OCI-LY3 (cell line): ENCODE measurements at regions not wholly inside any gene's neighbourhood (a gene's known extent, or its start where the extent isn't known, plus 50 kb on each side); places are given as distances from the start of the nearest gene placed in this dataset.

Experiments used
- H2AFZ ChIP-seq: fragments of 200-600, 300-600 bp; shearing (Covaris generic); 2 replicates; pipeline ENCODE4 v1.6.0; 2014; ENCODE audit warnings: antibody characterized with exemption, low read depth, low read length
- H3K27ac ChIP-seq: fragments of 200-600, 300-600 bp; sonication (generic); 2 replicates; pipeline ENCODE4 v1.5.1; 2014; ENCODE audit warnings: mild to moderate bottlenecking, low read length, moderate library complexity, mixed read lengths
- H3K27me3 ChIP-seq: fragments of 200-600, 300-600 bp; sonication (generic); 2 replicates; pipeline ENCODE4 v1.6.1; 2014; ENCODE audit warnings: low read depth, low read length, mixed read lengths
- H3K36me3 ChIP-seq: fragments of 200-600, 300-600 bp; sonication (generic); replicated peaks from 2 replicates; pipeline ENCODE3; 2014; ENCODE audit warnings: low read depth, low read length, mixed read lengths
- H3K4me1 ChIP-seq: fragments of 300-600, 200-600 bp; sonication (generic); 2 replicates; pipeline ENCODE4 v1.6.1; 2014; ENCODE audit warnings: low read length, mixed read lengths
- H3K4me2 ChIP-seq: fragments of 200-600, 300-600 bp; sonication (generic); 2 replicates; pipeline ENCODE4 v1.6.1; 2014; ENCODE audit warnings: low read length, mixed read lengths
- H3K4me3 ChIP-seq: fragments of 300-600, 200-600 bp; sonication (generic); 2 replicates; pipeline ENCODE4 v1.5.1; 2014; ENCODE audit warnings: antibody characterized with exemption, mild to moderate bottlenecking, low read length, moderate library complexity
- H3K79me2 ChIP-seq: fragments of 300-600, 200-600 bp; shearing (Covaris generic); 2 replicates; pipeline ENCODE4 v1.6.1; 2014; ENCODE audit warnings: mild to moderate bottlenecking, low read length, mixed read lengths
- H3K9ac ChIP-seq: fragments of 300-600, 200-600 bp; shearing (Covaris generic); 2 replicates; pipeline ENCODE4 v1.6.0; 2014; ENCODE audit warnings: mild to moderate bottlenecking, low read length, moderate library complexity
- H3K9me3 ChIP-seq: fragments of 200-600, 300-600 bp; shearing (Covaris generic); 2 replicates; pipeline ENCODE4 v1.6.1; 2014; ENCODE audit warnings: low read length, mixed read lengths; ENCODE audit not compliant: insufficient read depth
- H4K20me1 ChIP-seq: fragments of 200-600, 300-600 bp; sonication (generic); 2 replicates; pipeline ENCODE4 v1.6.1; 2016; ENCODE audit warnings: low read length, mixed read lengths; ENCODE audit not compliant: insufficient read depth
- CTCF ChIP-seq: fragments of 200-600, 300-600 bp; sonication (generic); IDR thresholded peaks from 2 replicates; pipeline ENCODE4 v1.5.1; 2014; ENCODE audit warnings: antibody characterized with exemption, low read length, low read depth
- EZH2phosphoT487 ChIP-seq: fragments of 200-600 bp; shearing (Covaris generic); IDR thresholded peaks from 2 replicates; pipeline ENCODE4 v1.6.1; 2018; ENCODE audit warnings: antibody characterized with exemption, mixed run types, low read depth

GRCh38 chr14:42523666-42524065 is 917.0 kb downstream of the LRFN5 start:
- Histone ChIP-seq H3K27ac (no peak overlapping the region), H4K20me1 (no peaks in the 10 kb centered on the region), H3K4me3 (peak overlapping the region; percentile 26), H3K79me2 (no peaks in the 10 kb centered on the region), H3K4me1 (peaks cover 8% of the 10 kb centered on the region), H3K4me2 (peak overlapping the region; percentile 52), H3K9me3 (no peaks in the 10 kb centered on the region), H3K27me3 (no peaks in the 10 kb centered on the region), H3K9ac (no peak overlapping the region), H3K36me3 (no peaks in the 10 kb centered on the region), H2AFZ (peak overlapping the region; percentile 82; the same call in 1 of the 2 replicates)
- TF ChIP-seq EZH2phosphoT487, result no peak
- no peak for TF ChIP-seq CTCF

GRCh38 chr14:42517806-42518500 is 911.3 kb downstream of the LRFN5 start:
- no peak overlapping the region for H3K9ac ChIP-seq
- no peak overlapping the region for H2AFZ ChIP-seq
- no peaks in the 10 kb centered on the region for H3K9me3 ChIP-seq
- H4K20me1 ChIP-seq, result no peaks in the 10 kb centered on the region
- no peaks in the 10 kb centered on the region for H3K79me2 ChIP-seq
- peaks cover 26% of the 10 kb centered on the region for H3K4me1 ChIP-seq
- TF ChIP-seq EZH2phosphoT487 (no peak), CTCF (no peak)
- no peak overlapping the region for H3K27ac ChIP-seq
- H3K4me2 ChIP-seq, result peak overlapping the region; percentile 38
- H3K4me3 ChIP-seq, result no peak overlapping the region
- H3K36me3 ChIP-seq, result no peaks in the 10 kb centered on the region
- H3K27me3 ChIP-seq, result no peaks in the 10 kb centered on the region

GRCh38 chr14:42513837-42514236 is 907.2 kb downstream of the LRFN5 start:
- peaks cover 27% of the 10 kb centered on the region for H3K4me1 ChIP-seq
- no peaks in the 10 kb centered on the region for H3K79me2 ChIP-seq
- no peak overlapping the region; the same call in 1 of the 2 replicates for H3K9ac ChIP-seq
- H4K20me1 ChIP-seq, result no peaks in the 10 kb centered on the region
- H3K27ac ChIP-seq, result peak overlapping the region; percentile 69
- TF ChIP-seq EZH2phosphoT487 (no peak), CTCF (no peak)
- no peaks in the 10 kb centered on the region for H3K27me3 ChIP-seq
- peak overlapping the region; percentile 59 for H3K4me2 ChIP-seq
- H3K9me3 ChIP-seq, result no peaks in the 10 kb centered on the region
- H2AFZ ChIP-seq, result peak overlapping the region; percentile 24; the same call in 1 of the 2 replicates
- H3K4me3 ChIP-seq, result peak overlapping the region; percentile 14; the same call in 1 of the 2 replicates
- H3K36me3 ChIP-seq, result no peaks in the 10 kb centered on the region

GRCh38 chr14:42510071-42510470 is 903.4 kb downstream of the LRFN5 start:
- H3K4me1 ChIP-seq, result peaks cover 20% of the 10 kb centered on the region
- no peaks in the 10 kb centered on the region for H3K36me3 ChIP-seq
- TF ChIP-seq EZH2phosphoT487 (no peak), CTCF (no peak)
- H3K4me2 ChIP-seq, result no peak overlapping the region
- H3K79me2 ChIP-seq, result no peaks in the 10 kb centered on the region
- H4K20me1 ChIP-seq, result no peaks in the 10 kb centered on the region
- H3K27me3 ChIP-seq, result no peaks in the 10 kb centered on the region
- H3K27ac ChIP-seq, result no peak overlapping the region
- H3K4me3 ChIP-seq, result no peak overlapping the region
- no peak overlapping the region for H2AFZ ChIP-seq
- no peak overlapping the region for H3K9ac ChIP-seq
- no peaks in the 10 kb centered on the region for H3K9me3 ChIP-seq
